IMR-90 (cell line): ENCODE measurements at regions not wholly inside any gene's neighbourhood (a gene's known extent, or its start where the extent isn't known, plus 50 kb on each side); places are given as distances from the start of the nearest gene placed in this dataset.

ENCODE experiments used
- ATAC-seq: fragments of 200-7000 bp; cut with Tn5 transposase; 2 replicates; pipeline ENCODE4 v1.9.1; 2020; ENCODE audit warnings: low read depth, mild to moderate bottlenecking, moderate library complexity
- BruUV-seq: library from RNA; stranded (reverse); fragments of 400-500 nt; replicated peaks from 2 replicates; lab custom pipeline; 2021; lab: Mats Ljungman, UMichigan
- CTCF ChIA-PET: fragments of 300-600 bp; formaldehyde crosslinking; extraction: SDS; loops from one replicate; lab custom pipeline; 2021; ENCODE audit warnings: antibody characterized with exemption; lab: Yijun Ruan, JAX
- POLR2A ChIA-PET: fragments of 300-600 bp; sonication (Branson Sonifier 250); formaldehyde crosslinking; loops from one replicate; lab custom pipeline; 2022; ENCODE audit warnings: antibody characterized with exemption; ENCODE audit not compliant: unreplicated experiment; lab: Charles Lee
- DNase-seq: peaks from one replicate; pipeline ENCODE4 v3.0.0; 2013
- H2AFZ ChIP-seq: replicated peaks from 2 replicates; pipeline ENCODE3; 2013; ENCODE audit warnings: low read length, mild to moderate bottlenecking; ENCODE audit not compliant: poor library complexity
- H2AK5ac ChIP-seq: 2 replicates; pipeline ENCODE4 v1.6.1; 2013; ENCODE audit warnings: low read depth, low read length, inconsistent platforms
- H2AK9ac ChIP-seq: replicated peaks from 2 replicates; pipeline ENCODE3; 2013; ENCODE audit warnings: mild to moderate bottlenecking, low read depth, low read length, moderate library complexity; ENCODE audit not compliant: poor library complexity
- H2BK120ac ChIP-seq: 2 replicates; pipeline ENCODE4 v1.6.1; 2013; ENCODE audit warnings: low read depth, low read length, inconsistent platforms
- H2BK15ac ChIP-seq: 3 replicates; pipeline ENCODE4 v1.6.1; 2013; ENCODE audit warnings: low read depth, low read length, inconsistent platforms
- H2BK20ac ChIP-seq: 2 replicates; pipeline ENCODE4 v1.6.1; 2013; ENCODE audit warnings: low read depth, mild to moderate bottlenecking, inconsistent platforms, low read length, moderate library complexity
- H2BK5ac ChIP-seq: 2 replicates; pipeline ENCODE4 v1.6.1; 2013; ENCODE audit warnings: mild to moderate bottlenecking, low read depth, low read length, inconsistent platforms; ENCODE audit not compliant: poor library complexity, severe bottlenecking
- H3K14ac ChIP-seq: replicated peaks from 2 replicates; pipeline ENCODE4 v1.6.1; 2013; ENCODE audit warnings: low read depth, low read length, inconsistent platforms
- H3K18ac ChIP-seq: 2 replicates; pipeline ENCODE4 v1.6.1; 2013; ENCODE audit warnings: low read depth, low read length, control low read depth
- H3K23ac ChIP-seq: 2 replicates; pipeline ENCODE4 v1.6.1; 2013; ENCODE audit warnings: low read depth, low read length, inconsistent platforms
- H3K27ac ChIP-seq: 2 replicates; pipeline ENCODE4 v1.5.1; 2013; ENCODE audit warnings: mild to moderate bottlenecking, control low read depth, low read length; ENCODE audit not compliant: insufficient read depth
- H3K27me3 ChIP-seq: 2 replicates; pipeline ENCODE4 v1.6.1; 2013; ENCODE audit warnings: low read length; ENCODE audit not compliant: control insufficient read depth, insufficient read depth
- H3K36me3 ChIP-seq: 2 replicates; pipeline ENCODE4 v1.6.1; 2013; ENCODE audit warnings: low read length, mixed read lengths; ENCODE audit not compliant: control insufficient read depth, insufficient read depth
- H3K4ac ChIP-seq: 2 replicates; pipeline ENCODE4 v1.6.1; 2013; ENCODE audit warnings: low read depth, low read length, inconsistent platforms
- H3K4me1 ChIP-seq: 2 replicates; pipeline ENCODE4 v1.6.1; 2013; ENCODE audit warnings: low read length, mixed read lengths; ENCODE audit not compliant: control insufficient read depth, insufficient read depth
- H3K4me2 ChIP-seq: 2 replicates; pipeline ENCODE4 v1.6.1; 2013; ENCODE audit warnings: low read depth, mild to moderate bottlenecking, control low read depth, low read length, moderate library complexity
- H3K4me3 ChIP-seq: 2 replicates; pipeline ENCODE4 v1.5.1; 2013; ENCODE audit warnings: low read depth, mild to moderate bottlenecking, control low read depth, low read length, moderate library complexity; ENCODE audit not compliant: insufficient read depth
- H3K56ac ChIP-seq: 2 replicates; pipeline ENCODE4 v1.6.1; 2013; ENCODE audit warnings: low read length, inconsistent platforms; ENCODE audit not compliant: insufficient read depth; ENCODE audit errors: extremely low read depth
- H3K79me1 ChIP-seq, 2 experiments: 2 replicates each; pipeline ENCODE4 v1.6.1; 2013; ENCODE audit warnings: low read length in 2 of 2, inconsistent platforms in 1 of 2, low read depth in 1 of 2
- H3K9ac ChIP-seq: 2 replicates; pipeline ENCODE4 v1.6.1; 2013; ENCODE audit warnings: low read depth, low read length, control low read depth
- H3K9me1 ChIP-seq: 2 replicates; pipeline ENCODE4 v1.6.1; 2013; ENCODE audit warnings: low read length, inconsistent platforms; ENCODE audit not compliant: insufficient read depth
- H3K9me3 ChIP-seq: 2 replicates; pipeline ENCODE4 v1.6.1; 2013; ENCODE audit warnings: low read length; ENCODE audit not compliant: control insufficient read depth, insufficient read depth
- H4K20me1 ChIP-seq: 2 replicates; pipeline ENCODE4 v1.6.1; 2013; ENCODE audit warnings: low read length, inconsistent platforms; ENCODE audit not compliant: insufficient read depth
- H4K5ac ChIP-seq: 2 replicates; pipeline ENCODE4 v1.6.1; 2013; ENCODE audit warnings: mild to moderate bottlenecking, low read depth, low read length, control low read depth
- H4K8ac ChIP-seq, 2 experiments: 2 replicates each; pipeline ENCODE4 v1.6.1; 2013; ENCODE audit warnings: low read depth in 2 of 2, low read length in 2 of 2, control low read depth in 1 of 2, inconsistent platforms in 1 of 2
- H4K91ac ChIP-seq: 2 replicates; pipeline ENCODE4 v1.6.1; 2013; ENCODE audit warnings: low read depth, low read length, inconsistent platforms; ENCODE audit not compliant: insufficient read depth
- BHLHE40 ChIP-seq: fragments of 150-350 bp; IDR thresholded peaks from 2 replicates; pipeline ENCODE4 v1.6.1; 2016; ENCODE audit warnings: mild to moderate bottlenecking, low read depth, low read length
- CEBPB ChIP-seq: IDR thresholded peaks from 2 replicates; pipeline ENCODE4 v1.6.1; 2012; ENCODE audit warnings: low read depth, low read length, improper control_type of control experiment
- CHD1 ChIP-seq: IDR thresholded peaks from 2 replicates; pipeline ENCODE4 v1.6.1; 2012; ENCODE audit warnings: low read depth, low read length, improper control_type of control experiment
- FOS ChIP-seq: fragments of 150-350 bp; IDR thresholded peaks from 2 replicates; pipeline ENCODE4 v1.6.1; 2016; ENCODE audit warnings: low read depth, low read length
- MAFK ChIP-seq: IDR thresholded peaks from 2 replicates; pipeline ENCODE4 v1.6.1; 2012; ENCODE audit warnings: low read depth, low read length, improper control_type of control experiment
- MAZ ChIP-seq: IDR thresholded peaks from 2 replicates; pipeline ENCODE4 v1.6.1; 2012; ENCODE audit warnings: low read depth, mild to moderate bottlenecking, low read length, improper control_type of control experiment, moderate library complexity, borderline replicate concordance
- MXI1 ChIP-seq: IDR thresholded peaks from 2 replicates; pipeline ENCODE4 v1.6.1; 2012; ENCODE audit warnings: low read depth, mild to moderate bottlenecking, low read length, moderate library complexity, borderline replicate concordance
- NFE2L2 ChIP-seq: fragments of 150-350 bp; IDR thresholded peaks from 2 replicates; pipeline ENCODE4 v1.6.1; 2016; ENCODE audit warnings: low read depth, mild to moderate bottlenecking, low read length
- POLR2A ChIP-seq: IDR thresholded peaks from 2 replicates; pipeline ENCODE4 v1.6.1; 2012; ENCODE audit warnings: mild to moderate bottlenecking, low read depth, low read length
- RAD21 ChIP-seq: IDR thresholded peaks from 2 replicates; pipeline ENCODE4 v1.6.1; 2012; ENCODE audit warnings: low read length, improper control_type of control experiment
- RCOR1 ChIP-seq: IDR thresholded peaks from 2 replicates; pipeline ENCODE4 v1.6.1; 2012; ENCODE audit warnings: mild to moderate bottlenecking, low read length, improper control_type of control experiment; ENCODE audit not compliant: insufficient replicate concordance
- RFX5 ChIP-seq: IDR thresholded peaks from 2 replicates; pipeline ENCODE4 v1.8.0; 2012; ENCODE audit warnings: low read depth, mild to moderate bottlenecking, low read length, moderate library complexity
- SMC3 ChIP-seq: fragments of 150-350 bp; IDR thresholded peaks from 2 replicates; pipeline ENCODE4 v1.6.1; 2016; ENCODE audit warnings: low read depth, mild to moderate bottlenecking, antibody characterized with exemption, low read length, moderate library complexity
- WGBS, 2 experiments: methylation state at CpG; one replicate each; pipeline versions ENCODE4 v1.1.5 to v1.1.7; 2013; ENCODE audit warnings: missing lambda C conversion rate in 2 of 2; ENCODE audit not compliant: insufficient read length in 1 of 2; ENCODE audit errors: extremely low coverage in 2 of 2; 5-methylcytosine and 5-hydroxymethylcytosine counted together
- dilution Hi-C: fragments of 300-500 bp; cut with HindIII; formaldehyde crosslinking; loops from one replicate; pipeline ENCODE4 v1.14.3; 2018; ENCODE audit warnings: low sequenced_read_pairs; ENCODE audit not compliant: unreplicated experiment
- in situ Hi-C: fragments of 300-500 bp; cut with MboI; formaldehyde crosslinking; loops from 3 replicates; pipeline ENCODE4 v1.14.3; 2019; ENCODE audit warnings: low sequenced_read_pairs, inconsistent platforms, mixed read lengths
- intact Hi-C: fragments of 100-400 bp; cut with micrococcal nuclease; formaldehyde crosslinking; loops from 2 replicates; pipeline ENCODE4 v1.10.0; 2022
- TF ChIP-seq, protein P1 (sequence below): fragments of 150-350 bp; IDR thresholded peaks from 2 replicates; pipeline ENCODE4 v1.6.1; 2016; ENCODE audit warnings: low read depth, mild to moderate bottlenecking, low read length, moderate library complexity, borderline replicate concordance
- TF ChIP-seq, protein P2 (sequence below): fragments of 150-350 bp; IDR thresholded peaks from 2 replicates; pipeline ENCODE4 v1.6.1; 2017; ENCODE audit warnings: mild to moderate bottlenecking, antibody characterized with exemption, low read length, low read depth
- TF ChIP-seq, protein P3 (sequence below): conservative IDR thresholded peaks from 2 replicates; pipeline ENCODE4 v1.5.1; 2012; ENCODE audit warnings: mild to moderate bottlenecking, low read depth, low read length, improper control_type of control experiment

DNA sequence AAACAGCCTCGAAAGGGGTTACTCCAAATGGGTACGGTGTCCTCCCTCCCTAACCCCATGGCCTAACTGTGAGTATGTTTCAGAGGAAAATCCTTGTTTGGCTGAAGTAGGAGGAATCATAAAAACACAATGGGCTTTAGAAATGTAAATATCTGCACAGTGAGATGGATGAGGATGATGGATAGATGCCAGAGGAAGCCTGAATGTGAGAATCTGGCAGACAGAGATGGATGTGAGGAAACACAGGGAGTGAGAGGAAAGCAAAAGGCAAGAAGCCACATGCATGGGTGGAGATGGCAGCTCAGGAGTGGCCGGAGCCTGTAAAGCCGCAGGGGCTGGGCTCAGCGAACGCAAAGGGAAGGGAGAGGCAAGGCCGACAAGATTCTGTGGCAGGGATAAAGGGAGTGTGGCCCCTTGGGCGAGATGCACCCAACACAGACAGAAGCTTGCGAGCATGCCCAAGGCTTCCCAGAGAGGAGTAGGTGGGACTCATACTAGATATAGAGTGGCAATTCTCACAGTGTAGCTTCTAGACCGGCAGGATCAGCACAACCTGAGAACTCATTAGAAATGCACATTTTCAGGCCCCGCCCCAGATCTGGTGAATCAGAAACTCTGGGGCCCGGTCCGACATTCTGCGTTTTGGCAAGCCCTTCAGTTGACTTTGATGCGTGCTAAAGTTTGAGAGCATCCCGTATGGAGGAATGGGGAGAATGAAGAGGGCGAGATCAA is 237.3 kb upstream of the CADM1 start:
- Histone ChIP-seq H3K14ac (no peak overlapping the region), H2BK120ac (no peak overlapping the region), H4K5ac (no peak overlapping the region), H3K27me3 (peaks cover 10% of the 10 kb centered on the region; the same call in 1 of the 2 replicates), H3K9me3 (no peaks in the 10 kb centered on the region), H3K4ac (no peak overlapping the region), H3K79me1 (no peaks in the 10 kb centered on the region), H2BK5ac (no peak overlapping the region), H2AFZ (no peak overlapping the region), H3K18ac (no peak overlapping the region), H4K20me1 (no peaks in the 10 kb centered on the region), H3K4me1 (peaks cover 7% of the 10 kb centered on the region; the same call in 1 of the 2 replicates), H2BK20ac (no peak overlapping the region), H4K91ac (no peak overlapping the region), H3K9me1 (peaks cover 5% of the 10 kb centered on the region; the same call in 1 of the 2 replicates), H3K27ac (no peak overlapping the region), H4K8ac (no peak overlapping the region), H3K56ac (no peak overlapping the region), H3K23ac (no peak overlapping the region), H2AK5ac (no peak overlapping the region), H3K9ac (no peak overlapping the region), H2AK9ac (no peak overlapping the region), H3K36me3 (no peaks in the 10 kb centered on the region), H3K4me3 (no peak overlapping the region), H3K4me2 (no peak overlapping the region), H2BK15ac (no peak overlapping the region)
- WGBS, 2 experiments, result 90% methylated on average over 13 of the region's 17 CpGs; no CpG with 5 or more reads in 1 of the 2 experiments
- ATAC-seq (no peak), DNase-seq (no peak)
- no TSS peak for BruUV-seq
- intact Hi-C loops (no loop called here), dilution Hi-C loops (no loop called here), in situ Hi-C loops (no loop called here)
- TF ChIP-seq, protein P1, sequence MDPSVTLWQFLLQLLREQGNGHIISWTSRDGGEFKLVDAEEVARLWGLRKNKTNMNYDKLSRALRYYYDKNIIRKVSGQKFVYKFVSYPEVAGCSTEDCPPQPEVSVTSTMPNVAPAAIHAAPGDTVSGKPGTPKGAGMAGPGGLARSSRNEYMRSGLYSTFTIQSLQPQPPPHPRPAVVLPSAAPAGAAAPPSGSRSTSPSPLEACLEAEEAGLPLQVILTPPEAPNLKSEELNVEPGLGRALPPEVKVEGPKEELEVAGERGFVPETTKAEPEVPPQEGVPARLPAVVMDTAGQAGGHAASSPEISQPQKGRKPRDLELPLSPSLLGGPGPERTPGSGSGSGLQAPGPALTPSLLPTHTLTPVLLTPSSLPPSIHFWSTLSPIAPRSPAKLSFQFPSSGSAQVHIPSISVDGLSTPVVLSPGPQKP, result no peak
- TF ChIP-seq MXI1 (no peak), FOS (no peak), RFX5 (no peak), CHD1 (no peak), BHLHE40 (no peak), POLR2A (no peak), RCOR1 (no peak), MAFK (no peak), RAD21 (no peak), SMC3 (no peak), NFE2L2 (no peak), MAZ (no peak), CEBPB (no peak)
- TF ChIP-seq, protein P2, sequence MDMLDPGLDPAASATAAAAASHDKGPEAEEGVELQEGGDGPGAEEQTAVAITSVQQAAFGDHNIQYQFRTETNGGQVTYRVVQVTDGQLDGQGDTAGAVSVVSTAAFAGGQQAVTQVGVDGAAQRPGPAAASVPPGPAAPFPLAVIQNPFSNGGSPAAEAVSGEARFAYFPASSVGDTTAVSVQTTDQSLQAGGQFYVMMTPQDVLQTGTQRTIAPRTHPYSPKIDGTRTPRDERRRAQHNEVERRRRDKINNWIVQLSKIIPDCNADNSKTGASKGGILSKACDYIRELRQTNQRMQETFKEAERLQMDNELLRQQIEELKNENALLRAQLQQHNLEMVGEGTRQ, result no peak
- TF ChIP-seq, protein P3, sequence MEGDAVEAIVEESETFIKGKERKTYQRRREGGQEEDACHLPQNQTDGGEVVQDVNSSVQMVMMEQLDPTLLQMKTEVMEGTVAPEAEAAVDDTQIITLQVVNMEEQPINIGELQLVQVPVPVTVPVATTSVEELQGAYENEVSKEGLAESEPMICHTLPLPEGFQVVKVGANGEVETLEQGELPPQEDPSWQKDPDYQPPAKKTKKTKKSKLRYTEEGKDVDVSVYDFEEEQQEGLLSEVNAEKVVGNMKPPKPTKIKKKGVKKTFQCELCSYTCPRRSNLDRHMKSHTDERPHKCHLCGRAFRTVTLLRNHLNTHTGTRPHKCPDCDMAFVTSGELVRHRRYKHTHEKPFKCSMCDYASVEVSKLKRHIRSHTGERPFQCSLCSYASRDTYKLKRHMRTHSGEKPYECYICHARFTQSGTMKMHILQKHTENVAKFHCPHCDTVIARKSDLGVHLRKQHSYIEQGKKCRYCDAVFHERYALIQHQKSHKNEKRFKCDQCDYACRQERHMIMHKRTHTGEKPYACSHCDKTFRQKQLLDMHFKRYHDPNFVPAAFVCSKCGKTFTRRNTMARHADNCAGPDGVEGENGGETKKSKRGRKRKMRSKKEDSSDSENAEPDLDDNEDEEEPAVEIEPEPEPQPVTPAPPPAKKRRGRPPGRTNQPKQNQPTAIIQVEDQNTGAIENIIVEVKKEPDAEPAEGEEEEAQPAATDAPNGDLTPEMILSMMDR, result no peak
- ChIA-PET POLR2A (no interaction called here), CTCF (no interaction called here)
